Stomach (tissue), 8 donors: ENCODE measurements at regions not wholly inside any gene's neighbourhood (a gene's known extent, or its start where the extent isn't known, plus 50 kb on each side); places are given as distances from the start of the nearest gene placed in this dataset.

Source experiments
- DNase-seq, 2 donors: peaks; one replicate each; pipeline versions ENCODE4 v3.0.0 to v3.0.0-alpha.2; 2013 to 2019
- H3K27ac ChIP-seq, 5 donors: fragments of 200-600 bp in 4 of 5; sonication (generic) in 4 of 5; one replicate each; pipeline ENCODE4 v1.5.1; 2013 to 2019; ENCODE audit warnings: mild to moderate bottlenecking in 1 of 5, moderate library complexity in 1 of 5
- H3K27me3 ChIP-seq, 3 donors: fragments of 200-600 bp; sonication (generic); one replicate each; pipeline ENCODE4 v1.5.1; 2017 to 2019; ENCODE audit warnings: mixed run types in 1 of 3
- H3K36me3 ChIP-seq, 4 donors: fragments of 200-600 bp; sonication (generic); 1 replicate in 3 of 4; 2 replicates in 1 of 4; pipeline ENCODE4 v1.5.1; 2016 to 2019
- H3K4me1 ChIP-seq, 4 donors: fragments of 200-600 bp; sonication (generic); one replicate each; pipeline ENCODE4 v1.5.1; 2016 to 2019
- H3K4me3 ChIP-seq, 4 donors: fragments of 200-600 bp; sonication (generic) in 3 of 4; one replicate each; pipeline ENCODE4 v1.5.1; 2016 to 2019; ENCODE audit warnings: mild to moderate bottlenecking in 1 of 4
- H3K9me3 ChIP-seq, 4 donors: fragments of 200-600 bp; sonication (generic); one replicate each; pipeline ENCODE4 v1.5.1; 2016 to 2019
- CTCF ChIP-seq, 7 experiments: fragments of 450-650 bp in 4 of 7; fragments of 200-600 bp in 3 of 7; sonication (generic) in 3 of 7; IDR thresholded peaks; one replicate each; pipeline ENCODE4 v1.5.1; 2016 to 2019; ENCODE audit warnings: antibody characterized with exemption in 7 of 7, control low read depth in 2 of 7, mild to moderate bottlenecking in 1 of 7
- EP300 ChIP-seq: sonication (generic); formaldehyde crosslinking; IDR thresholded peaks from one replicate; pipeline ENCODE4 v1.6.1; 2017; ENCODE audit warnings: antibody characterized with exemption
- POLR2A ChIP-seq, 4 donors: fragments of 450-650 bp; IDR thresholded peaks; one replicate each; pipeline ENCODE4 v1.6.1; 2016; ENCODE audit warnings: antibody characterized with exemption in 4 of 4, control low read depth in 2 of 4, mild to moderate bottlenecking in 1 of 4, moderate library complexity in 1 of 4
- POLR2AphosphoS5 ChIP-seq, 3 donors: sonication (generic); formaldehyde crosslinking; IDR thresholded peaks; one replicate each; pipeline ENCODE4 v1.6.1; 2016; ENCODE audit warnings: antibody characterized with exemption in 3 of 3
- WGBS, 5 donors: extraction: QIAGEN DNeasy Blood & Tissue Kit in 3 of 5; methylation state at CpG; one replicate each; pipeline versions ENCODE4 v1.1.5 to v1.1.7; 2013 to 2018; 5-methylcytosine and 5-hydroxymethylcytosine counted together
- intact Hi-C: fragments of 100-400 bp; cut with DNase I; formaldehyde crosslinking; loops from one replicate; pipeline ENCODE4 v1.15.1; 2023; ENCODE audit warnings: low total_unique reads
- donor health status: healthy with polysubstance abuse.
- donor health status: Bipolar disorder and iron deficiency.
- donor health status: healthy.

GRCh38 chr1:187648091-187648490 is 819.3 kb downstream of the PLA2G4A start:
- TF ChIP-seq POLR2AphosphoS5 (IDR thresholded peaks at IDR 0.05) (no peak), EP300 (no peak), CTCF (IDR thresholded peaks at IDR 0.05) (no peak), POLR2A (IDR thresholded peaks at IDR 0.05) (no peak)
- H3K4me3 ChIP-seq, result no peak overlapping the region
- no peaks in the 10 kb centered on the region for H3K4me1 ChIP-seq
- DNase-seq, result no peak
- H3K27ac ChIP-seq, result no peak overlapping the region
- H3K9me3 ChIP-seq, result no peaks in the 10 kb centered on the region
- H3K27me3 ChIP-seq, result no peaks in the 10 kb centered on the region
- 68 to 81% (median 76%) methylated on average over 2 of the region's 2 CpGs for WGBS, 5 donors
- intact Hi-C loops, result no loop called here
- H3K36me3 ChIP-seq, result no peaks in the 10 kb centered on the region

GRCh38 chr1:187654635-187655034 is 825.9 kb downstream of the PLA2G4A start:
- DNase-seq, result no peak
- TF ChIP-seq EP300 (no peak), CTCF (IDR thresholded peaks at IDR 0.05) (no peak), POLR2A (IDR thresholded peaks at IDR 0.05) (no peak), POLR2AphosphoS5 (IDR thresholded peaks at IDR 0.05) (no peak)
- Histone ChIP-seq H3K27me3 (no peaks in the 10 kb centered on the region), H3K27ac (no peak overlapping the region), H3K4me3 (no peak overlapping the region), H3K36me3 (no peaks in the 10 kb centered on the region), H3K4me1 (no peaks in the 10 kb centered on the region), H3K9me3 (no peaks in the 10 kb centered on the region)
- 63 to 86% (median 69%) methylated on average over 2 of the region's 2 CpGs for WGBS, 5 donors
- intact Hi-C loops, result no loop called here

- no peaks in the 10 kb centered on the region for H3K4me1 ChIP-seq
- H3K27me3 ChIP-seq, result no peaks in the 10 kb centered on the region
- no peaks in the 10 kb centered on the region for H3K9me3 ChIP-seq
- no peaks in the 10 kb centered on the region for H3K36me3 ChIP-seq
- no peak for TF ChIP-seq EP300
- no peak for TF ChIP-seq CTCF (IDR thresholded peaks at IDR 0.05)
- TF ChIP-seq POLR2A (IDR thresholded peaks at IDR 0.05), result no peak
- TF ChIP-seq POLR2AphosphoS5 (IDR thresholded peaks at IDR 0.05), result no peak
- H3K27ac ChIP-seq, result no peak overlapping the region
- intact Hi-C loops, result no loop called here
- no peak for DNase-seq
- no peak overlapping the region for H3K4me3 ChIP-seq
Measured at GRCh38 chr1:187655104-187655503, 826.4 kb downstream of the PLA2G4A start.

- H3K27ac ChIP-seq, result no peak overlapping the region
- no peak overlapping the region for H3K4me3 ChIP-seq
- H3K9me3 ChIP-seq, result no peaks in the 10 kb centered on the region
- TF ChIP-seq CTCF (IDR thresholded peaks at IDR 0.05) (no peak), POLR2AphosphoS5 (IDR thresholded peaks at IDR 0.05) (no peak), POLR2A (IDR thresholded peaks at IDR 0.05) (no peak), EP300 (no peak)
- no peaks in the 10 kb centered on the region for H3K4me1 ChIP-seq
- DNase-seq, result no peak
- no peaks in the 10 kb centered on the region for H3K27me3 ChIP-seq
- no peaks in the 10 kb centered on the region for H3K36me3 ChIP-seq
- intact Hi-C loops, result no loop called here
- 66 to 86% (median 69%) methylated on average over 2 of the region's 2 CpGs for WGBS, 5 donors
Measured at GRCh38 chr1:187665483-187665882, 836.7 kb downstream of the PLA2G4A start.
